Right cardiac atrium (tissue), 5 donors: ENCODE measurements at regions not wholly inside any gene's neighbourhood (a gene's known extent, or its start where the extent isn't known, plus 50 kb on each side); places are given as distances from the start of the nearest gene placed in this dataset.

ENCODE experiments used
- ATAC-seq, 2 donors: fragments of 200-7000 bp; cut with Tn5 transposase; one replicate each; pipeline versions ENCODE4 v1.8.0 to v1.9.1; 2020; ENCODE audit warnings: moderate library complexity in 2 of 2, mild to moderate bottlenecking in 1 of 2
- DNase-seq, 3 donors: peaks; one replicate each; pipeline ENCODE4 v3.0.0-alpha.2; 2020
- H3K27ac ChIP-seq: one replicate; pipeline ENCODE4 v1.5.1; 2013; ENCODE audit warnings: mild to moderate bottlenecking, low read length, control low read depth, moderate library complexity
- H3K27me3 ChIP-seq: one replicate; pipeline ENCODE4 v1.6.1; 2013; ENCODE audit not compliant: control insufficient read depth, insufficient read depth
- H3K4me1 ChIP-seq: one replicate; pipeline ENCODE4 v1.6.1; 2013; ENCODE audit warnings: low read length; ENCODE audit not compliant: control insufficient read depth, insufficient read depth
- H3K4me3 ChIP-seq: one replicate; pipeline ENCODE4 v1.5.1; 2013; ENCODE audit warnings: low read length, control low read depth
- H3K9me3 ChIP-seq: one replicate; pipeline ENCODE4 v1.6.1; 2013; ENCODE audit warnings: low read length; ENCODE audit not compliant: control insufficient read depth
- WGBS: extraction: QIAGEN DNeasy Blood & Tissue Kit; methylation state at CpG from one replicate; pipeline ENCODE4 v1.1.7; 2013; 5-methylcytosine and 5-hydroxymethylcytosine counted together
- intact Hi-C, 4 donors: fragments of 100-400 bp; cut with DNase I; formaldehyde crosslinking; loops; one replicate each; pipeline versions ENCODE4 v1.11.0 to v1.14.0; 2022 to 2023
- donor health status: healthy with polysubstance abuse.
- donor health status: DM: no; HTN: yes; CAD: no.
- donor health status: DM: no; HTN: no; CAD: no.
- donor health status: DM: no; HTN: yes; CAD: no; lungs with severe emphysema.
- donor health status: DM: yes; HTN: yes; CAD: no.

- ATAC-seq (no peak), DNase-seq (no peak)
- 34% methylated on average over 2 of the region's 2 CpGs for WGBS
- H3K4me1 ChIP-seq = no peaks in the 10 kb centered on the region
- no peaks in the 10 kb centered on the region for H3K27me3 ChIP-seq
- H3K9me3 ChIP-seq = no peaks in the 10 kb centered on the region
- no peak overlapping the region for H3K4me3 ChIP-seq
- H3K27ac ChIP-seq = no peak overlapping the region
- intact Hi-C loops = no loop called here
Observed at GRCh38 chr9:7984203-7984602, 184.6 kb upstream of the DMAC1 start.

- 21% methylated on average over 5 of the region's 5 CpGs for WGBS
- DNase-seq (no peak), ATAC-seq (no peak)
- Histone ChIP-seq H3K27me3 (no peaks in the 10 kb centered on the region), H3K4me3 (no peak overlapping the region), H3K27ac (no peak overlapping the region), H3K4me1 (no peaks in the 10 kb centered on the region), H3K9me3 (no peaks in the 10 kb centered on the region)
- intact Hi-C loops = no loop called here
Observed at GRCh38 chr9:7983490-7983889, 183.9 kb upstream of the DMAC1 start.

- 71% methylated on average over 4 of the region's 4 CpGs for WGBS
- DNase-seq = no peak
- Histone ChIP-seq H3K4me1 (no peaks in the 10 kb centered on the region), H3K27ac (no peak overlapping the region), H3K9me3 (no peaks in the 10 kb centered on the region), H3K27me3 (no peaks in the 10 kb centered on the region), H3K4me3 (no peak overlapping the region)
- ATAC-seq = no peak
- intact Hi-C loops = no loop called here
Observed at GRCh38 chr9:7982907-7983306, 183.3 kb upstream of the DMAC1 start.

GRCh38 chr9:7980691-7981289 lies 181.2 kb upstream of the DMAC1 start:
- Histone ChIP-seq H3K4me3 (no peak overlapping the region), H3K4me1 (no peaks in the 10 kb centered on the region), H3K27ac (no peak overlapping the region), H3K9me3 (no peaks in the 10 kb centered on the region), H3K27me3 (no peaks in the 10 kb centered on the region)
- no peak for DNase-seq
- intact Hi-C loops = no loop called here
- ATAC-seq = no peak
- WGBS = 78% methylated on average over 2 of the region's 2 CpGs

- Histone ChIP-seq H3K27me3 (no peaks in the 10 kb centered on the region), H3K4me1 (no peaks in the 10 kb centered on the region), H3K4me3 (no peak overlapping the region), H3K27ac (no peak overlapping the region), H3K9me3 (no peaks in the 10 kb centered on the region)
- WGBS = 66% methylated on average over 2 of the region's 2 CpGs
- ATAC-seq = no peak
- intact Hi-C loops = no loop called here
- no peak for DNase-seq
Observed at GRCh38 chr9:7980041-7980440, 180.5 kb upstream of the DMAC1 start.

- Histone ChIP-seq H3K4me3 (no peak overlapping the region), H3K4me1 (no peaks in the 10 kb centered on the region), H3K9me3 (no peaks in the 10 kb centered on the region), H3K27ac (no peak overlapping the region), H3K27me3 (no peaks in the 10 kb centered on the region)
- DNase-seq (no peak), ATAC-seq (no peak)
- intact Hi-C loops = no loop called here
- 18% methylated on average over 5 of the region's 5 CpGs for WGBS
Observed at GRCh38 chr9:7979611-7980010, 180.0 kb upstream of the DMAC1 start.

GRCh38 chr9:7977586-7977985 lies 178.0 kb upstream of the DMAC1 start:
- Histone ChIP-seq H3K9me3 (no peaks in the 10 kb centered on the region), H3K27me3 (no peaks in the 10 kb centered on the region), H3K27ac (no peak overlapping the region), H3K4me3 (no peak overlapping the region), H3K4me1 (no peaks in the 10 kb centered on the region)
- no peak for ATAC-seq
- intact Hi-C loops = no loop called here
- no peak for DNase-seq
- WGBS = 65% methylated on average over 5 of the region's 5 CpGs

- DNase-seq (no peak), ATAC-seq (no peak)
- no peaks in the 10 kb centered on the region for H3K9me3 ChIP-seq
- H3K4me3 ChIP-seq = no peak overlapping the region
- intact Hi-C loops = no loop called here
- H3K4me1 ChIP-seq = no peaks in the 10 kb centered on the region
- no peak overlapping the region for H3K27ac ChIP-seq
- 84% methylated on average over 2 of the region's 2 CpGs for WGBS
- no peaks in the 10 kb centered on the region for H3K27me3 ChIP-seq
Observed at GRCh38 chr9:7976856-7977255, 177.3 kb upstream of the DMAC1 start.

GRCh38 chr9:7976167-7976755 lies 176.7 kb upstream of the DMAC1 start:
- Histone ChIP-seq H3K4me3 (no peak overlapping the region), H3K27ac (no peak overlapping the region), H3K4me1 (no peaks in the 10 kb centered on the region), H3K9me3 (no peaks in the 10 kb centered on the region), H3K27me3 (no peaks in the 10 kb centered on the region)
- ATAC-seq (peak; percentile 45 to 47), DNase-seq (no peak)
- intact Hi-C loops = no loop called here
- 52% methylated on average over 4 of the region's 4 CpGs for WGBS

GRCh38 chr9:7975336-7975735 lies 175.8 kb upstream of the DMAC1 start:
- intact Hi-C loops = no loop called here
- DNase-seq = no peak
- H3K4me1 ChIP-seq = no peaks in the 10 kb centered on the region
- no peak overlapping the region for H3K27ac ChIP-seq
- ATAC-seq = no peak
- WGBS = 92% methylated on average over 5 of the region's 5 CpGs
- H3K9me3 ChIP-seq = no peaks in the 10 kb centered on the region
- no peaks in the 10 kb centered on the region for H3K27me3 ChIP-seq
- no peak overlapping the region for H3K4me3 ChIP-seq

GRCh38 chr9:7974335-7974960 lies 174.9 kb upstream of the DMAC1 start:
- intact Hi-C loops = no loop called here
- ATAC-seq = no peak
- H3K27me3 ChIP-seq = no peaks in the 10 kb centered on the region
- H3K4me3 ChIP-seq = no peak overlapping the region
- no peaks in the 10 kb centered on the region for H3K4me1 ChIP-seq
- DNase-seq = no peak
- 69% methylated on average over 5 of the region's 5 CpGs for WGBS
- H3K9me3 ChIP-seq = no peaks in the 10 kb centered on the region
- no peak overlapping the region for H3K27ac ChIP-seq
